GM18907 (cell line): ENCODE measurements at regions not wholly inside any gene's neighbourhood (a gene's known extent, or its start where the extent isn't known, plus 50 kb on each side); places are given as distances from the start of the nearest gene placed in this dataset.

Experiments
- ATAC-seq: cut with Tn5 transposase; IDR thresholded peaks from one replicate; pipeline ENCODE4 v1.9.1; 2021; ENCODE audit warnings: mild to moderate bottlenecking, moderate library complexity; ENCODE audit not compliant: unreplicated experiment

GRCh38 chr1:216830424-216831210 lies 107.4 kb upstream of the ESRRG start:
- ATAC-seq: no peak

GRCh38 chr1:216827251-216827650 lies 104.0 kb upstream of the ESRRG start:
- ATAC-seq: no peak

GRCh38 chr1:216826646-216827045 lies 103.4 kb upstream of the ESRRG start:
- no peak for ATAC-seq

GRCh38 chr1:216826214-216826613 lies 103.0 kb upstream of the ESRRG start:
- no peak for ATAC-seq

GRCh38 chr1:216825557-216825956 lies 102.3 kb upstream of the ESRRG start:
- no peak for ATAC-seq

GRCh38 chr1:216824511-216824910 lies 101.3 kb upstream of the ESRRG start:
- ATAC-seq: no peak

GRCh38 chr1:216823731-216824130 lies 100.5 kb upstream of the ESRRG start:
- no peak for ATAC-seq

GRCh38 chr1:216822480-216822879 lies 99.3 kb upstream of the ESRRG start:
- no peak for ATAC-seq

GRCh38 chr1:216820345-216820744 lies 97.1 kb upstream of the ESRRG start:
- no peak for ATAC-seq

- ATAC-seq: no peak
Measured at GRCh38 chr1:216818284-216818683, 95.1 kb upstream of the ESRRG start.

GRCh38 chr1:216815260-216816131 lies 92.3 kb upstream of the ESRRG start:
- no peak for ATAC-seq

GRCh38 chr1:216814576-216815259 lies 91.5 kb upstream of the ESRRG start:
- no peak for ATAC-seq

GRCh38 chr1:216812966-216813365 lies 89.7 kb upstream of the ESRRG start:
- ATAC-seq: no peak

- no peak for ATAC-seq
Measured at GRCh38 chr1:216809649-216810048, 86.4 kb upstream of the ESRRG start.

GRCh38 chr1:216807696-216808095 lies 84.5 kb upstream of the ESRRG start:
- ATAC-seq: no peak

- no peak for ATAC-seq
Measured at GRCh38 chr1:216805953-216806352, 82.7 kb upstream of the ESRRG start.

- ATAC-seq: no peak
Measured at GRCh38 chr1:216805233-216805632, 82.0 kb upstream of the ESRRG start.

GRCh38 chr1:216804111-216804510 lies 80.9 kb upstream of the ESRRG start:
- no peak for ATAC-seq

GRCh38 chr1:216794586-216794985 lies 71.4 kb upstream of the ESRRG start:
- no peak for ATAC-seq

GRCh38 chr1:216793973-216794372 lies 70.7 kb upstream of the ESRRG start:
- no peak for ATAC-seq

GRCh38 chr1:216793303-216793702 lies 70.1 kb upstream of the ESRRG start:
- no peak for ATAC-seq
